HG03521 (cell line): ENCODE measurements at regions not wholly inside any gene's neighbourhood (a gene's known extent, or its start where the extent isn't known, plus 50 kb on each side); places are given as distances from the start of the nearest gene placed in this dataset.
"Not testable (repeated sequence)": the region's sequence is repeated elsewhere in the genome, so short reads cannot be mapped to it uniquely, and the experiment has no call there.

Source experiments
- ATAC-seq: cut with Tn5 transposase; IDR thresholded peaks from one replicate; pipeline ENCODE4 v1.9.1; 2021; ENCODE audit warnings: mild to moderate bottlenecking, moderate library complexity; ENCODE audit not compliant: unreplicated experiment

DNA sequence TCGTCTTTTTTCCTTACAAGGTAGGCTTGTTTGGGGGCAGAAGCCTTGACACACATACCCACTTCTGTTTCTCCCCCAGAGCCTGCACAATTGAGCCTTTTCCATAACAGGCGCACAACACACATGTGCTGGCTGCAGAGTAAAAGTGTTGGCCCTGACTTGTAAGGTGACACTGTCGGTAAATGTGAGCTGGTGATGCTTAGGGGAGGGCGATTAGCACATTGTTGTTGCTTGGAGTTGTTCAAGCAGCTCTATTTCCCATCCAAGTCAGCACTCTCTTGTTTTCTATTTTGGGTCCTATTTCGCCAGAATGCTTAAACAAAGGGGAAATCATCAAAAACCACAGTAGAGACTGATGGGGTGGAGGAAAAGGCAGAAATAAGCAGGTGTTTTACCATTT is 51.9 kb upstream of the PTPRJ start:
- ATAC-seq = no peak

DNA sequence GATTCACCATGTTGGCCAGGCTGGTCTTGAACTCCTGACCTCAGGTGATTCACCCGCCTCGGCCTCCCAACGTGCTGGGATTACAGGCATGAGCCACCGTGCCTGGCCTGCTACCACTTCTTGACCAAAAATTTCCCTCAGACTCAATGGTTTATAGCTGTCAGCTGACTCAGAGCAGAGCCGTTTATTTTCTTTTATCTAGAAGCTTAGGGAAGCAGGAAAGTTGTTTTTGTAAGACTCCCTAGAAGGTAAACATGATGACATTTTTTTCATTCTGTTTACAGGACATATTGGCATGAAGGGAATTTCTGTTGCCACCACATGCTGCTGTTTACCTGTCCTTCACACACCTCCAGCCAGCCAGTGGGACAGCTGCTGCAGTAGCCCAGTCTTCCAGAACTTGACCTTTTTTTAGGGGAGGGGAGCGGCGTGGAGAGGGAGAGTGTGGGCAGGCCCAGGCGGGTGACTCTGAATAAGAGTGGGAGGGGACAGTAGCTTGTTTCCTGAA is 56.1 kb upstream of the PTPRJ start:
- ATAC-seq = no peak

DNA sequence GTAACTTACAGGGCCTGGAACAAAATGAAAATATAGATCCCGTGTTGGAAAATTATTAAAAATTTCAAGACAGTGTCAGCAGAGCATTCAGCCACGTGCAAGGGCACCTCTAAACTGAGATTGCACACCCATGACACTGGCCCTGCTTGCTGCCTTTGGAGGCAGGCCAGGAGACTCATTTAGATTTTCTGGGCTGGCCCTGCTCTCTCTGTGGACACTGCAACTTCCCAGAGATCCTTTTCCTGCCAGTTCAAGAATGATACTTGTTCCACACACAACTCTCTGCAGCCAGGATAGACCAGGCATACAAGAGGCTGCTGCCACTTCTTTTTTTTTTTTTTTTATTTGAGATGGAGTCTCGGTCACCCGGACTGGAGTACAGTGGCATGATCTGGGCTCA is 56.7 kb upstream of the PTPRJ start:
- ATAC-seq = no peak

DNA sequence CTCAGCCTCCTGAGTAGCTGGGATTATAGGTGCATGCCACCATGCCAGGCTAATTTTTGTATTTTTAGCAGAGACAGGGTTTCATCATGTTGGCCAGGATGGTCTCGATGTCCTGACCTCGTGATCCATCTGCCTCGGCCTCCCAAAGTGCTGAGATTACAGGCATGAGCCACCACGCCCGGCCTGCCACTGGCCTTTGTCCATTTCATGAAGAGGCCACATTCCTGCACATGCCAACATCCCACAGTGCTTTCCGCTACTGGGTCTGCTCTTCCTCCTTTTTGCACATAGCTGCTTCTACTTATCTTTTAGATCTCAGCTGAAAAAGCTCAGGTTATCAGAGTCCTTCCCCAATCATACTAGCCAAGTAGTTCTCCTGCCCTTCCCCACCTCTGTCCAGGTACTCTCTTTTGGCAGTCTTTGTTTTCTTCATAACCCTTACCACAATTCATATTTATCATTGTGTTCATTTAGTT is 59.2 kb upstream of the PTPRJ start:
- not testable (repeated sequence) for ATAC-seq

DNA sequence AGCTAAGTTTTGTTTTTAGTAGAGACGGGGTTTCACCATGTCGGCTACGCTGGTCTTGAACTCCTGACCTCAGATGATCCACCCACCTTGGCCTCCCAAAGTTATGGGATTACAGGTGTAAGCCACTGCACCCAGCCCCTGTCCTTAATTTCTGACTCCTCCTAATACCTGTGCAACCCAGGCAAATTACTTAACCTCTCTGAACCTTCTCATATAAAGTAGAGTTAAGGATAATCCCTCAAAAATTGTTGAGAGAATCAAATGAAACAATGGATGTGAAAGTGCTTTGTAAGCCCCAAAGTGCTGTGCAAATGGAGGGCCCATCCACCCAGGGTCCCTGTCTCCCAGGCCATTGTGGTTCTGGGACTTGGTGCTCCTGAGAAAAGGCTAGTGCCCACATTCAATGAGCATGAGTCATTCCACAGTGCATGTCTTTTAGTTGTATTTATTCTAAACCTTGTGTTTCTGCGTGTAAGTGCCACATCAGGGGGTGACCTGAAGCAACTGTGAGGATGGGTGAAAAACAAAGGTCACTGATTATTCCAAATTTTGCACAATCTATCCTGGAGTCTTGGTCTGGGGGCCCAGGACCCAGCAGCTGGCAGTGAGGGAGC is 61.4 kb upstream of the PTPRJ start:
- ATAC-seq = no peak

DNA sequence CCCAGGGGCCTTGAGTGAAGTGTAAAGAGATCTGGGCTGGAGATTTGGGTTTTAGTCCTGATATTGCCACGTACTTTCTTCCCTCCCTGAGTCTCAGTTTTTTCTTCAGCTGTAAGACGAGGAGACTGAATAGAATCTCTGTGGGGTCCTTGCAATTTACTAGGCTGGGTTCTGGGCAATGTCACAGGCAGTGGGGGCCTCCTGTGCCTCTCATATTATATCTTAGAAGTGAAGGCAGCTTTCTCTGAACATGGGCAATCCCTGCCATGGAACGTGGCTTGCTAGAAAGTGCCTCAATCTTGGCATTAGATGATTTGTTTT is 62.0 kb upstream of the PTPRJ start:
- no peak for ATAC-seq

DNA sequence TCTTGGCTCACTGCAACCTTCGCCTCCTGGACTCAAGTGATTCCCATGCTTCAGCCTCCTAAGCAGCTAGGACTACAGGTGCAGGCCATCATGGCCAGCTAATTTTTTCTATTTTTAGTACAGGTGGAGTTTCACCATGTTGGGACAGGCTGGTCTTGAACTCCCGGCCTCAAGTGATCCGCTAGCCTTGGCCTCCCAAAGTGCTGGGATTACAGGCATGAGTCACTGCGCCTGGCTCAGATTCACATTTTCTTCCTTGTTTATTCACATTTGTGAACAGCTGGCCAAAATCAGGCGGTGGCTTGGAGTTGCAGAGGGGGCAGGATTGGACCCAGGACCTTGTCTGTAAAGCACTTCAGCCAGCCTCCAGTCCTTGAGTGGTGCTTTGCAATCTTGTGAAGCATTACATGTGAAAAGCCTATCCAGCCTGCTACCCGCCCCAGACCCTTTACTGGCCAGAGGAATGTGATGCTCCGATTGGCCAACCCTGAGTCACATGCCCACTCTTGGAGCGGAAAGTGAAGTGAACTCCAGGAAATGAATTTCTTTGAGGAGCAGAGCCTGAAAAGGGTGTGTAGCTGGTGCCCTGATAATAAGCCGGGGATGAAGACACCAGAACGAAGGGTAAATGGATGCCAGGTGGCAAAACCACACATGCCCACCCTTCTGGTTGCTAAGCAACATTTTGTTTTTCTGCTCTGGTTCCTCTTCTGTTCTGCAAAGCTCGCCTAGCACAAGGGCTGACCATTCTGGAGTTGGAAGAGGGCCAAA is 62.6 kb upstream of the PTPRJ start:
- no peak for ATAC-seq

DNA sequence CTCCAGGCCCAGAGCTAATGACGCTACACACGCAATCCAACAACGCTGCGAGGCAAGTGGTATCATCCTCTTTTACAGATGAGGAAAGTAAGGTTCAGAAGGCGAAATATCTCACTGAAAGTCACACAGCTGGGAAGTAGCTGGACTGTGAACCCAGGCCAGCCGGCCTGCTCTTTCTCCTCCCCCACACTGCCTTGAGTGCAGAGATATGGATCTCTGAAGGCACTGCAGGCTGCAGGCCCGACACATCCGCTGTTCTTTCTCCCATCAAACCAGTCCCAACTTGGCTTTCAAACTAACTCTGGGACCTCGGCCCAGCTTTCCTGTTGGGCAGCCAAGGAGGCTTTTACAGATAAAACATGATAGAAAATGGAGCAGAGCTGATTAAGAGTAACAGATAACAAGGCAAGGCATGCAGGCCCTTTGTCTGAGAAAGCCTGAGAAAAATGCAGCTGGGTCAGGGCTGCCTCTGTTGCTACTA is 64.0 kb upstream of the PTPRJ start:
- no peak for ATAC-seq

DNA sequence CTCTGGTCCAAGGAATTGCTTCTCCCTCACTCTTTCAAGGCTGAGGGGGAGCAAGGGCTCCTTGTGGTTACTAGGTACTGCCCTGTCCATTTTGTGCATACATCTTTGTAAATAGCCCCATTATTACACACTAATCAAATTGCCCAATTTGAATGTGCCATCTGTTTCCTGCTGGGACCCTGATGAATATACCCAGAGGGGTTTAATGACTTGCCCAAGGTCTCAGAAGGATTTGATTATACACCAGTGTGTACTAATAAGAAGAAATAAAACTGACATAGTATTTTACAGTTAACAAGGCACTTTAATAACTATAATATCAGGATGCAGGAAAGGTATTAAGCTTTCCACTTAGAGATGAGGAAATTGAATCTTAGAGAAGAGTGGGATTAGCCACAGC is 64.6 kb upstream of the PTPRJ start:
- ATAC-seq = no peak

DNA sequence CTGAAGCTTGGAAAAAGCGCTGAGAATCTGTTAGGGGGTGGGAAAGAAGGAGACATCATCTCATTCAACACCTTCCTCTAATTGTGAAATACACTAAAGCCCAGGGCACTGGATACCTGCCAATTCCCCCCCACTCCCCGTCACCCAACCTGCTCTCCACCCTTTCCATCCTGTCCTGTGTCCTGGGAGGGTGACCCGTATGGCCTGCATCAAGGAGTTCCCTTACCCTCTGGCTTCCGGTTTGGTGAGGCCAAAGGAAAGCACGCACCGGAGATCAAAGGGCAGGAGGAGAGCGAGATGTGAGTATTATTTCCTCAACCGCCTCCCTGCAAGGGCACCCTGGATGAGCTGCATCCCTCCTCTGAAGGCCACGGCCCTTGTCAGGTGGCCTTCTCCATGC is 65.0 kb upstream of the PTPRJ start:
- no peak for ATAC-seq

DNA sequence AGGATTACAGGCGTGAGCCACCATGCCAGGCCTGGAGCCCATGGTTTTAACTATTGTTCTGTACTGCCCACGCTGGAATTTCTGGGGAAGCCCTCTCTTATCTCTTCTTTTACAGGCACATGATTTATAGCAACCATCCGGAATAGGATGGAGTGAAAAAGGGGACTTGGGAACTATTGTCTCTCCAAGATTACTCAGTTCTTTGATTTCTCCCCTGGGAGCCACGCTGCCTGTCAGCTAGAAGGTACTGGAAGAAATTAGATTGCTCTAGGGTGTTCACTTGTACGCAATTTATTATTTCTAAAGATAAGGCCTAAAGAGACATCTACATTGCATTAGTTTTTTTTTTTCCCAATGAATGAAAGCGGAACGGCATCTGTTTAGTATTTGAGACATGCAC is 65.6 kb upstream of the PTPRJ start:
- ATAC-seq = no peak

DNA sequence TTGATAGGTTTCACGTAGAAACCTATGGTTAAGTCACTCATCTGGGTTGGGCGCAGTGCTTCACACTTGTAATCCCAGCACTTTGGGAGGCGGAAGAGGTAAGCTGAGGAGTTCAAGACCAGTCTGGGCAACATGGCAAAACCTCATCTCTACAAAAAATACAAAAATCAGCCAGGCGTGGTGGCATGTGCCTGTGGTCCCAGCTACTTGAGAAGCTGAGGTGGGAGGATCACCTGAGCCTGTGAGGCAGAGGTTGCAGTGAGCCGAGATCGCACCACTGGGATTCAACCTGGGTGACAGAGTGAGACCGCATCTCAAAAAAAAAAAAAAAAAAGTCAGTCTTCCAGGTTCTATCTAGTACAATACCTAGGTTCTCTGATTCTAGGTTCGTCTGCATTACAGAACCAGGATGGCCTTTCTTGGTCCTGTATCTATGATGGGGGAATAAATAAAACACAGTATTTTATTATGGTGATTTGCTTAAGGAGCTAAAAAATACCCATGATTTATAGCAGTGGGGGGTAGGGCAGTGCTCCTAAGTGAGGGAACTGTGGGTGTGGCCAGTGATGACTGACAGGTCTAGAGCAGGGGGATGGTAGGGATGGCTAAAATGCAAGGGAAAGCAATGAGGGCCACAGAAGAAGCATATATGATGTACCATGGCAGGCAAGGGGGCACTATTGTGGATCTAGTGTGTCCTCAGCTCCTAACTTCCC is 65.5 kb upstream of the NUP160 start:
- no peak for ATAC-seq

DNA sequence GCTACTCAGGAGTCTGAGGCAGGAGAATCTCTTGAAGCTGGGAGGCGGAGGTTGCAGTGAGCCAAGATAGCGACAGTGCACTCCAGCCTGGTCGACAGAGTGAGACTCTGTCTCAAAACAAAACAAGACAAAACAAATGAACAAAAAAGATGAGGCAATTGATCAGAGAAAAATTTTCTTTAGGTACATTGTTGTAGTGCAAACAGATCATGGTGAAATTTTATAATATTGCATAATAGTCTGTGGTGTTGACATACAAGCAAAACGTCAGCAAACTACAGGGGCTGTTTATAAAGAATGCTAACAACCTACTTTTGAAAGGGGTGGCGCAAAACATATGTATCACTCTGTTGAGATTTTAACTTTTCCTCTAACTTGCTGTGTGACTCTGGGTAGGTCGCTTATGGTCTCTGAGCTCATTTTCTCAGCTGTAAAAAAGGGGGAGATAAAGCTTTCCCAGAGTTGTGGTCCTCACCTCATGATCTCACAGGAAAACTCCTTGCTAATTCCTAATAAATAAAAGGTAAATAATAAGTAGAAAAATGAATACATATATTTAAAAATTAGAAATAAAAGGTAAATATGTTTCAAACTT is 64.8 kb upstream of the NUP160 start:
- ATAC-seq = no peak

DNA sequence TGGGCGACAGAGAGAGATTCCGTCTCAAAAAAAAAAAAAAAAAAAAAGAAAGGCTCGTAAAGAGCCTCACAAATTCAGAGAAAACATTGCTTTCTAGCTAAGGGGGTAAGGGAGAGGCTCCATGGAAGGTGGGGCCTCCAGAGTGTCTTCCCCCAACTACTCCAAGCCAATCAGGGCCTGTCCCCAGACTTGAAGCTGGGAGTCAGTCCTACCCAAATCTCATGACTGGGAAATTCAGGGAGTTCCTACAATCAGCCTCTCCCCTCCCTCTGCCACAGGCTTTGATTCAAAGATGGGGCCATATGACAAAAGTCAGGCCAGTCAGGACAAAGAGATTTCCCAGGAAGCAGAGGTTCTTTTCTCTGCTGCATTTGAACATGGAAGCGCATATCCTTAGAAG is 63.0 kb upstream of the NUP160 start:
- no peak for ATAC-seq

DNA sequence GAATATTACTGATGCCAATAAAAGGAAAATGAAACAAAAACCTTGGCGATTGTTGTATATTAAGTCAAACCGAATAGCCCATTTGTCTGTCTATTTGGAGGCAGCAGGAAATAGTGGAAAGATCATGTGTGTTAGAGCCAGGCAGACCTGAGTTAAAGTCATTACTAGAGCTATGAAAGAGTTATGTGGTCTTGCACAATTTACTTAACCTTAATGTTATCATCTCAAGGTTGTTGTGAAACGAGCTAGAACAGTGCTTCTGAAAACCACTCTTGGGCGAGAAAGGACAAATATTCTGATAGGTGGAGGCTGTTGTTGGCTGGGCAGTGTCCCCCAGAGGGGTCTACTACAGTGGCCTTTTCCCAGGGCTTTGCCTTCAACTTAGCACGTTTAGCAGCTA is 60.0 kb upstream of the NUP160 start:
- ATAC-seq = no peak

DNA sequence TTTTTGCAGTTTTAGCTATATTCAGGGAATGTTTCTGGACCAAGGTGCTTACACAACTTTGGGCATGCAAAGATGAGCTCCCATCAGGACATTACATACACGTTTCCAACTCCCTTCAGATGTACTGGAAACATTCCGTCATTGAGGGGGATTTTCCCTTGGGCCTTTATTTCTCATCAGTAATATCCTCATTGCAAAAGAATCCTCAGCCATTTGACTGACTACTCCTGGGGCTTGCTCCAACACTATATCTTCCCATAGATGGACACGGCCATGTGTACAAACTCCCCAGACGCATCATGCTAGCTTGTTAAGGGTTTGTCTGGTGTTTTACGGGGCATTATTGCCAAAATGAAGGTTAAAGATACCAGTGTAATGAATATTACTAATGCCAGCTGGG is 59.3 kb upstream of the NUP160 start:
- no peak for ATAC-seq

DNA sequence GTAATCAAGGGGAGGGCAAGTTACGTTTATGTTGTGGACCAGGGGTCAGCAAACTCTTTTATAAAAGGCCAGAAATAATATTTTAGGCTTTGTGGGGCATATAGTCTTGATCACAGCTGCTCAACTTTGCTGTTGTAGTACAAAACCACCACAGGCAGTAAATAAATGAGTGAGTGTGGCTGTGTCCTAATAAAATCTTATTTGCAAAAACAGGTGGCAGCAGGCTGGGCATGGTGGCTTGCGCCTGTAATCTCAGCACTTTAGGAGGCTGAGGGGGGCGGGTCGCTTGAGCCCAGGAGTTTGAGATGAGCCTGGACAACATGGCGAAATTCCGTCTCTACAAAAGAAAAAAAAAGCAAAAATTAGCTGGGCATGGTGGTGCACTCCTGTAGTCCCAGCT is 57.9 kb upstream of the NUP160 start:
- no peak for ATAC-seq

DNA sequence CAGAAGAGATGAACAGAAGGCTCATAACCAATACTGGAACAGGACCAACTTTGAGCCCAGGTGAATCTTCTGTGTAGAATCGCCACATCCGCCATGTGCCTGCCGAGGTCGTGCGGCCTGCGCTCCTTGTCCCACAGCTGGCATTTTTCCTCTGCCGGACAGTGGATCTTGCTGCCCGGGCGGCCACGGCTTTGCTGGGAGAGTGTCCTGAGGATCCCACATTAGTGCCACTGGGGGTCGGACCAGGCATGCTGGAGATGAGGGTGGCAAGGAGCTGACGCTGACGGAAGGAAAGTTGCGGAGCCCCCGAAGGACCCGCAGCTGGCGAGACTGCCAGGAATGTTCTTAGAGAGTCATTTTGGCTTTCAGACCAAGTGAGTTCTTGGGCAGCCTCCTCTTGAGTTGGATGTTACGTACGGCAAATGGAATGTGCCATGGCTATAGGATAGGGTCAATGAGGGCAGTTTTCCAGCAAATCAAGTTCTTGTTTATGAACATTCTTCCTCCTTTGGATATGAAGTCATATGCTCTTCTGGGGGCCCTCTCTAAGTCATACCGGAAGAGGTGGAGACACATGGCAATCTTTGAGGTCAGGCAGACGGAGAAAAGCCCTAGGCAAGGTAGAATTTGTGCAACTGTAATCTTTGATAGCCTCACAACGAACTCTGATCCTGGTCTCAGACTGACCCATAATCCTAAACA is 57.4 kb upstream of the NUP160 start:
- no peak for ATAC-seq

DNA sequence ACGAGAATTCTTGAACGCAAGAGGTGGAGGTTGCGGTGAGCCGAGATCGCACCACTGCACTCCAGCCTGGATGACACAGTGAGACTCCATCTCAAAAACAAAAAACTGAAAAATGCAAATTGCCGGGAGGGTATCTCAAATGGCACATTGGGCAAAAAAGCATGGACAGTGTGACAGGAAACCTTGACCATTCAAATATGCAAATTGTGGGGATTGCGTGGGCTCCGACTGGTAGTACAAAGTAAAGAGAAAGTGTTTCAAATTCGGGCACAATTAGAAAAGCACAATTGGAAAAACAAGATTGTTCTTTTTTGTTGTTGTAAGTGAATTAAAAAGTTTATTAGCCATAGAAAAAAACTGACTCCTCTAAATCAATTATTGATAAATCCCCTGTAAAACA is 56.7 kb upstream of the NUP160 start:
- ATAC-seq = no peak

DNA sequence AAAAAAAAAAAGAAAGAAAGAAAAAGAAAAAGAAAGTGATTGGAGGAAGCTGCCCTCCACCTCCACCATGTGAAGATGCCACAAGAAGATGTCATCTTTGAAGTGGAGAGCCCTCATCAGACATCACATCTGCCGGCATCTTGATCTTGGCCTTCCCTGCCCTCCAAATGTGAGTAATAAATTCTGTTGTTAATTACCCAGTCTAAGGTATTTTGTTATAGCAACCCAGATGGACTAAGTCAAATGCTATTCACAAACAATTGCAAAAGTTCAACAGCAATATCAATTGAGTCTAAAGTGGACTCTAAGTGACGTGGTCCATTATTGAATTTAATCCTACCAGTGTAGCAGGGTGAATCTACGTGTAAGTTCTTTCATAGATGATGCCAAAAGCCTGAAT is 55.9 kb upstream of the NUP160 start:
- ATAC-seq = no peak

DNA sequence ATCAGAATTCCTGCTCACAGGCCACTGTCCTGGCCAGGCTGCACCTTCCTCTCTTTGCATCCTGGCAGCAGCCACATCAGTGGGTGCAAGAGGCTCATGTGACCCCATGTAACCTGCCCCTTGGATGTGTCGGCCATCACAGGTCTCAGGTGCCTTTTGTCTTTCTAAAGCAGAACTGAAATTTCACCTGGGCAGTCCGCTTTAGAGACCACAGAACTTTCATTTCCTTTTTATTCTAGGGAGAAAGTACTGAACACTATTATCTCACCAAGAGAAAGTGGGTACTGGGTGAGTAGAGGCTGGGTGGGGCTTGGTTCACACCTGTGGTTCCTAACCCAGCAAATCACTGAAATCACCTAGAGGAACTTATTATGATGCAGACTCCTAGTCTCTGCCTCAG is 51.7 kb upstream of the NUP160 start:
- peak; percentile 97 for ATAC-seq
